Suprapubic skin (tissue), 4 donors: ENCODE measurements at regions not wholly inside any gene's neighbourhood (a gene's known extent, or its start where the extent isn't known, plus 50 kb on each side); places are given as distances from the start of the nearest gene placed in this dataset.

ENCODE experiments used
- DNase-seq, 2 donors: peaks; one replicate each; pipeline ENCODE4 v3.0.0-alpha.2; 2019; ENCODE audit warnings: low spot score in 2 of 2
- H3K27ac ChIP-seq: fragments of 200-600 bp; sonication (generic); one replicate; pipeline ENCODE4 v1.5.1; 2019
- H3K27me3 ChIP-seq: fragments of 200-600 bp; sonication (generic); one replicate; pipeline ENCODE4 v1.5.1; 2019
- H3K36me3 ChIP-seq: fragments of 200-600 bp; sonication (generic); one replicate; pipeline ENCODE4 v1.5.1; 2019
- H3K4me1 ChIP-seq: fragments of 200-600 bp; sonication (generic); one replicate; pipeline ENCODE4 v1.5.1; 2019
- H3K4me3 ChIP-seq: fragments of 200-600 bp; sonication (generic); one replicate; pipeline ENCODE4 v1.5.1; 2019; ENCODE audit warnings: mild to moderate bottlenecking
- H3K9me3 ChIP-seq: fragments of 200-600 bp; sonication (generic); one replicate; pipeline ENCODE4 v1.5.1; 2019
- CTCF ChIP-seq, 2 donors: fragments of 200-600 bp in 1 of 2; fragments of 450-650 bp in 1 of 2; sonication (generic) in 1 of 2; IDR thresholded peaks; one replicate each; pipeline ENCODE4 v1.5.1; 2016 to 2019; ENCODE audit warnings: antibody characterized with exemption in 2 of 2, mild to moderate bottlenecking in 1 of 2, moderate library complexity in 1 of 2
- EP300 ChIP-seq: sonication (generic); formaldehyde crosslinking; IDR thresholded peaks from one replicate; pipeline ENCODE4 v1.6.1; 2017; ENCODE audit warnings: antibody characterized with exemption
- POLR2A ChIP-seq, 2 donors: fragments of 450-650 bp; IDR thresholded peaks; one replicate each; pipeline ENCODE4 v1.6.1; 2017; ENCODE audit warnings: antibody characterized with exemption in 2 of 2, mild to moderate bottlenecking in 2 of 2, moderate library complexity in 2 of 2
- POLR2AphosphoS5 ChIP-seq, 3 donors: sonication (generic); formaldehyde crosslinking; IDR thresholded peaks; one replicate each; pipeline ENCODE4 v1.6.1; 2017; ENCODE audit warnings: antibody characterized with exemption in 3 of 3
- WGBS: methylation state at CpG from one replicate; pipeline ENCODE4 v1.1.5; 2018; 5-methylcytosine and 5-hydroxymethylcytosine counted together

GRCh38 chr2:220506466-220506865 lies 879.0 kb downstream of the SLC4A3 start:
- no peak for TF ChIP-seq EP300
- TF ChIP-seq POLR2AphosphoS5 (IDR thresholded peaks at IDR 0.05) = no peak
- TF ChIP-seq POLR2A (IDR thresholded peaks at IDR 0.05) = no peak
- no peak for TF ChIP-seq CTCF (IDR thresholded peaks at IDR 0.05)
- WGBS = 55% methylated on average over 3 of the region's 3 CpGs
- no peak overlapping the region for H3K4me3 ChIP-seq

GRCh38 chr2:220509096-220509757 lies 881.8 kb downstream of the SLC4A3 start:
- no peak for DNase-seq
- Histone ChIP-seq H3K9me3 (no peaks in the 10 kb centered on the region), H3K4me3 (no peak overlapping the region), H3K27me3 (no peaks in the 10 kb centered on the region), H3K4me1 (no peaks in the 10 kb centered on the region), H3K27ac (no peak overlapping the region), H3K36me3 (no peaks in the 10 kb centered on the region)
- no peak for TF ChIP-seq POLR2A (IDR thresholded peaks at IDR 0.05)
- no peak for TF ChIP-seq EP300
- no peak for TF ChIP-seq POLR2AphosphoS5 (IDR thresholded peaks at IDR 0.05)
- TF ChIP-seq CTCF (IDR thresholded peaks at IDR 0.05) = no peak
- 79% methylated on average over 2 of the region's 2 CpGs for WGBS

More at GRCh38 chr2:220506466-220506865, 879.0 kb downstream of the SLC4A3 start:
- H3K27me3 ChIP-seq = no peaks in the 10 kb centered on the region
- no peak for DNase-seq
- H3K4me1 ChIP-seq = no peaks in the 10 kb centered on the region
- no peaks in the 10 kb centered on the region for H3K9me3 ChIP-seq
- H3K36me3 ChIP-seq = no peaks in the 10 kb centered on the region
- no peak overlapping the region for H3K27ac ChIP-seq

- Histone ChIP-seq H3K9me3 (no peaks in the 10 kb centered on the region), H3K4me1 (no peaks in the 10 kb centered on the region), H3K4me3 (no peak overlapping the region), H3K27ac (no peak overlapping the region), H3K36me3 (no peaks in the 10 kb centered on the region), H3K27me3 (no peaks in the 10 kb centered on the region)
- DNase-seq = no peak
- TF ChIP-seq CTCF (IDR thresholded peaks at IDR 0.05) (no peak), EP300 (no peak), POLR2AphosphoS5 (IDR thresholded peaks at IDR 0.05) (no peak), POLR2A (IDR thresholded peaks at IDR 0.05) (no peak)
- whole genome bisulfite sequencing = 92% methylated on average over 6 of the region's 6 CpGs
These were observed 882.5 kb downstream of the SLC4A3 start for GRCh38 chr2:220509966-220510365.

- TF ChIP-seq EP300 = no peak
- no peak for TF ChIP-seq POLR2A (IDR thresholded peaks at IDR 0.05)
- TF ChIP-seq CTCF (IDR thresholded peaks at IDR 0.05) = no peak
- no peak for TF ChIP-seq POLR2AphosphoS5 (IDR thresholded peaks at IDR 0.05)
- Histone ChIP-seq H3K27ac (no peak overlapping the region), H3K9me3 (no peaks in the 10 kb centered on the region), H3K27me3 (no peaks in the 10 kb centered on the region), H3K4me3 (no peak overlapping the region), H3K36me3 (no peaks in the 10 kb centered on the region), H3K4me1 (no peaks in the 10 kb centered on the region)
- no peak for DNase-seq
- WGBS = 91% methylated on average over 3 of the region's 3 CpGs
These were observed 883.2 kb downstream of the SLC4A3 start for GRCh38 chr2:220510668-220511067.

GRCh38 chr2:220512419-220512818 lies 885.0 kb downstream of the SLC4A3 start:
- no peaks in the 10 kb centered on the region for H3K27me3 ChIP-seq
- DNase-seq = no peak
- H3K9me3 ChIP-seq = no peaks in the 10 kb centered on the region
- no peak overlapping the region for H3K27ac ChIP-seq
- 59% methylated on average over 2 of the region's 2 CpGs for whole genome bisulfite sequencing
- no peaks in the 10 kb centered on the region for H3K36me3 ChIP-seq
- TF ChIP-seq EP300 = no peak
- no peak for TF ChIP-seq POLR2AphosphoS5 (IDR thresholded peaks at IDR 0.05)
- TF ChIP-seq POLR2A (IDR thresholded peaks at IDR 0.05) = no peak
- TF ChIP-seq CTCF (IDR thresholded peaks at IDR 0.05) = no peak
- H3K4me1 ChIP-seq = no peaks in the 10 kb centered on the region
- no peak overlapping the region for H3K4me3 ChIP-seq
